Osteoblast (primary cell): ENCODE measurements at regions not wholly inside any gene's neighbourhood (a gene's known extent, or its start where the extent isn't known, plus 50 kb on each side); places are given as distances from the start of the nearest gene placed in this dataset.

Experiments used
- DNase-seq: peaks from one replicate; pipeline ENCODE4 v3.0.0; 2011; ENCODE audit warnings: low spot score, mixed read lengths; ENCODE audit not compliant: insufficient read length; ENCODE audit errors: missing footprints
- H2AFZ ChIP-seq: 2 replicates; pipeline ENCODE4 v1.6.0; 2011; ENCODE audit warnings: mild to moderate bottlenecking, low read length
- H3K27ac ChIP-seq: 2 replicates; pipeline ENCODE4 v1.5.1; 2011; ENCODE audit warnings: mild to moderate bottlenecking, low read depth, low read length, moderate library complexity
- H3K27me3 ChIP-seq: 2 replicates; pipeline ENCODE4 v1.6.0; 2012; ENCODE audit warnings: mild to moderate bottlenecking, control low read depth, inconsistent platforms, low read length, moderate library complexity; ENCODE audit not compliant: insufficient read depth
- H3K36me3 ChIP-seq: 2 replicates; pipeline ENCODE4 v1.5.1; 2011; ENCODE audit warnings: mild to moderate bottlenecking, low read length, control low read depth, moderate library complexity; ENCODE audit not compliant: insufficient read depth
- H3K4me1 ChIP-seq: 2 replicates; pipeline ENCODE4 v1.5.1; 2011; ENCODE audit warnings: mild to moderate bottlenecking, low read length, control low read depth, moderate library complexity; ENCODE audit not compliant: insufficient read depth
- H3K4me2 ChIP-seq: 2 replicates; pipeline ENCODE4 v1.6.0; 2011; ENCODE audit warnings: mild to moderate bottlenecking, low read length; ENCODE audit not compliant: insufficient read depth
- H3K4me3 ChIP-seq: fragments of 200-600 bp; sonication (generic); 3 replicates; pipeline ENCODE4 v1.5.1; 2012; ENCODE audit warnings: mild to moderate bottlenecking, low read length, inconsistent platforms; ENCODE audit not compliant: insufficient read depth
- H3K79me2 ChIP-seq: 2 replicates; pipeline ENCODE4 v1.6.0; 2012; ENCODE audit warnings: mild to moderate bottlenecking, low read length, control low read depth, inconsistent platforms; ENCODE audit not compliant: insufficient read depth
- H3K9me3 ChIP-seq: 2 replicates; pipeline ENCODE4 v1.5.1; 2011; ENCODE audit warnings: low read depth, low read length, control low read depth
- H4K20me1 ChIP-seq: 2 replicates; pipeline ENCODE4 v1.6.0; 2012; ENCODE audit warnings: mild to moderate bottlenecking, low read length, control low read depth; ENCODE audit not compliant: insufficient read depth
- TF ChIP-seq, protein P1 (sequence below): IDR thresholded peaks from 2 replicates; pipeline ENCODE4 v1.5.1; 2011; ENCODE audit warnings: mild to moderate bottlenecking, low read depth, low read length, moderate library complexity; ENCODE audit errors: extremely low read depth

DNA sequence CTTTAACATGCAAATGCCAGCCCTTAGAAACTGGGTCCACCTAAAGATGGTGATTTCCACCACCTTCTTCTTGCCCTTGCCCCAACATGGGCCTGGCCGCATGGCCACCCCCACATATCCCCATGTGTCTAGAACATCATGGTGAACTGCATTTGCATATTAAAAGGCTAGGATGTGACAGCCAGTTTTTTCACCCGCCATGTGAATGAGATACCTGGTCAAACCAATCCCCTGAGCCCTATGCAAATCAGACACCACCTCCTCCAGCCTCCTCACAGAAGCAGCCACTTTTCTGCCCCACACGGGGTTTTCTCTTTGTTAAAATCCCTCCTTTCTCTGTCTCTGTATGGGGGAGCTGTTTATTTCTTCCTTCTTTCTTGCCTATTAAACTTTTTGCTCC lies 1322.5 kb downstream of the FSCB start:
- no peaks in the 10 kb centered on the region for H3K36me3 ChIP-seq

DNA sequence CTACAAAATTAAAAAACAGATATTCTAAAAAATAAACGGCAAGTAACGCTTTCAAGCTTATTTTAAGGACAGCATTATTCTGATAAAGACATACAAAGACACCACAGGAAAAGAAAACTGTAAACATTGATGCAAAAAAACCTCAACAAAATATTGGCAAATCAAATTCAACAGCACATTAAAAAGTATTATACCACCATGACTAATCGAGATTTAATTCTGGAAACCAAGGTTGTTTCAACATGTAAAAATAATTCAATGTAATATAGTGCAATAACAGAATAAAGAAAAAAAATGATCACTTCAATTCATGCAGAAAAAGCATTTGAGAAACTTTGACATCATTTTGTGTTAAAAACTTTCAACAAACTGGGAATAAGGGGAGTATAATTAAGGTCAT lies 1323.2 kb downstream of the FSCB start:
- Histone ChIP-seq H3K79me2 (no peaks in the 10 kb centered on the region), H3K27me3 (no peaks in the 10 kb centered on the region), H3K4me1 (no peaks in the 10 kb centered on the region), H3K36me3 (no peaks in the 10 kb centered on the region), H3K9me3 (no peaks in the 10 kb centered on the region), H3K4me2 (no peak overlapping the region), H4K20me1 (no peaks in the 10 kb centered on the region), H2AFZ (no peak overlapping the region), H3K27ac (no peak overlapping the region), H3K4me3 (no peak overlapping the region)
- no peak for DNase-seq
- TF ChIP-seq, protein P1, sequence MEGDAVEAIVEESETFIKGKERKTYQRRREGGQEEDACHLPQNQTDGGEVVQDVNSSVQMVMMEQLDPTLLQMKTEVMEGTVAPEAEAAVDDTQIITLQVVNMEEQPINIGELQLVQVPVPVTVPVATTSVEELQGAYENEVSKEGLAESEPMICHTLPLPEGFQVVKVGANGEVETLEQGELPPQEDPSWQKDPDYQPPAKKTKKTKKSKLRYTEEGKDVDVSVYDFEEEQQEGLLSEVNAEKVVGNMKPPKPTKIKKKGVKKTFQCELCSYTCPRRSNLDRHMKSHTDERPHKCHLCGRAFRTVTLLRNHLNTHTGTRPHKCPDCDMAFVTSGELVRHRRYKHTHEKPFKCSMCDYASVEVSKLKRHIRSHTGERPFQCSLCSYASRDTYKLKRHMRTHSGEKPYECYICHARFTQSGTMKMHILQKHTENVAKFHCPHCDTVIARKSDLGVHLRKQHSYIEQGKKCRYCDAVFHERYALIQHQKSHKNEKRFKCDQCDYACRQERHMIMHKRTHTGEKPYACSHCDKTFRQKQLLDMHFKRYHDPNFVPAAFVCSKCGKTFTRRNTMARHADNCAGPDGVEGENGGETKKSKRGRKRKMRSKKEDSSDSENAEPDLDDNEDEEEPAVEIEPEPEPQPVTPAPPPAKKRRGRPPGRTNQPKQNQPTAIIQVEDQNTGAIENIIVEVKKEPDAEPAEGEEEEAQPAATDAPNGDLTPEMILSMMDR, result no peak

More for the DNA sequence above, 1322.5 kb downstream of the FSCB start:
- Histone ChIP-seq H3K9me3 (no peaks in the 10 kb centered on the region), H3K27me3 (no peaks in the 10 kb centered on the region), H3K4me3 (no peak overlapping the region), H4K20me1 (no peaks in the 10 kb centered on the region), H2AFZ (no peak overlapping the region), H3K4me1 (no peaks in the 10 kb centered on the region), H3K27ac (no peak overlapping the region), H3K79me2 (no peaks in the 10 kb centered on the region), H3K4me2 (no peak overlapping the region)
- TF ChIP-seq, protein P1, result no peak
- DNase-seq, result no peak

DNA sequence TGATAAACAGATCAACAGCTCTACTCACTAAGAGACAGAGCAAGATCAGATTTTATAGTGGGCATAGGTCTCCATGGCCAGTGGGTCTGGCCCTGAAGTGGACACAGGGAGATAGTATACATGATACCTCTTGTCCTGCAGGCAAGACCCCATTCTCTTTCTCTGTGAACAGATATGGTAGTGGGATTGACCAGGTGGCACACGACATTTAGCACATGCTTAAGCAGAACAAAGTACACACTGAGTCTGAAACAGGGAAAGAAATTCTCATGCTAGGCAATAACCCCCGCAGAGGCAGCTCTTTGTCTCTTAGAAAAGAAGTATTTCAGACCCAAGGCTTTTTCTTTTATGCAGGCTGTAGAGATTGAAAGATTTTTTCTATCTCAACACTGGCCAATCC lies 1331.2 kb downstream of the FSCB start:
- TF ChIP-seq, protein P1, result no peak
- H3K27me3 ChIP-seq, result no peaks in the 10 kb centered on the region
- no peak for DNase-seq
- H3K36me3 ChIP-seq, result no peaks in the 10 kb centered on the region
- no peak overlapping the region for H3K4me3 ChIP-seq
- no peaks in the 10 kb centered on the region for H3K4me1 ChIP-seq
- H3K27ac ChIP-seq, result no peak overlapping the region
- peaks cover 4% of the 10 kb centered on the region for H3K9me3 ChIP-seq
- H3K79me2 ChIP-seq, result no peaks in the 10 kb centered on the region
- H3K4me2 ChIP-seq, result no peak overlapping the region
- H4K20me1 ChIP-seq, result no peaks in the 10 kb centered on the region
- H2AFZ ChIP-seq, result no peak overlapping the region

DNA sequence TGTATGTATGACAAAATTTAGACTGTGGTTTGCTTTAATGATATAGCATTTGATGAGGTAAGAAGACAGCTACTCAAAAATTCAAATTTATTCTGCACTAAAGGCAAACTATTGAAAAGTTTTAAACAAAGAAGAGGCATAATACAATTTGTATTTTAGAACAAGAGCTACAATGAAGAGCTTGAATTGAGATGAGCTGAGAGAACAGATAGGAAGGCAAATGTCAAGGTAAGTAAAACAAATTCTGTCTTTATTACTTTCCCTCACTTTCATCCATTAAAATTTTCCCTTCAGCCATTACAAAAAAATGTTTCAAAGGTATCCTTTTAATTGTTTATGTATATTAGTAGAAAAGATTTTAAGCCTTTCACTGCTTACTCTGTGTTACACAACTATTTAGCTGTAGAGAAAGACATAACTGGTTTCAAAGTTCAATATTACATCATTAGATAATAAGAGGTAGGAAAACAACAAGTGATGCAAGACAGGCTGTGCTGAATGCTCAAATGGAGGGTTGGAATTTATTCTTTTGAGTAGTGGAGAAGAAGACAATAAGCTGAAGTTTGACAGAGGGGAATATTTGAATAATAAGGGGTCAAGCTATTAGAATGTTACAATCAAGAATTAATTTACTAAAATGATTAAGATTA lies 1334.1 kb downstream of the FSCB start:
- TF ChIP-seq, protein P1, result no peak
- Histone ChIP-seq H4K20me1 (no peaks in the 10 kb centered on the region), H3K9me3 (peaks cover 4% of the 10 kb centered on the region), H3K36me3 (no peaks in the 10 kb centered on the region), H2AFZ (no peak overlapping the region), H3K4me2 (no peak overlapping the region), H3K4me1 (no peaks in the 10 kb centered on the region), H3K4me3 (no peak overlapping the region), H3K79me2 (no peaks in the 10 kb centered on the region), H3K27ac (no peak overlapping the region), H3K27me3 (no peaks in the 10 kb centered on the region)
- DNase-seq, result no peak
